GM04503 (cell line): ENCODE measurements at regions not wholly inside any gene's neighbourhood (a gene's known extent, or its start where the extent isn't known, plus 50 kb on each side); places are given as distances from the start of the nearest gene placed in this dataset.

Source experiments
- DNase-seq: peaks from one replicate; pipeline ENCODE4 v3.0.0-alpha.2; 2012; ENCODE audit warnings: low read depth

- DNase-seq = no peak
These were observed 501.8 kb downstream of the GATA3 start for GRCh38 chr10:8556321-8556720.

DNA sequence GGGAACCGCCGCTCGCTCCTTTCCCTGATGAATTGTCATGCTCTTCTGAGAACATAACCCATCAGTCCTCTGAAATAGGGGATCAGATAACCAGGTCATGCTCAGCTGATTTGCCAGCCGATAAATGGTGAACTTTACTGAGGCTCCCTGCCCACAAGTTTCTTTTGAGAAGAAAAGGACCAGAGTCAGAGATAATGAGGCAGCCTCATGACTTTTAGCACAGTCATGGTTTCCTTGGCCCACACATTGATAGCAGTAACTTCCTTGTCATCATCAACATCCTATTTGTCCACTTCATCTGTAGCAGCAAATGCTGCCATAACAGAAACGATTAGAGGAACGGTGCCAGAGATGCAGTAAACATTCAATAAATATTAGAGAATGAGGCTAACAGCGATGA is 509.0 kb downstream of the GATA3 start:
- no peak for DNase-seq

DNA sequence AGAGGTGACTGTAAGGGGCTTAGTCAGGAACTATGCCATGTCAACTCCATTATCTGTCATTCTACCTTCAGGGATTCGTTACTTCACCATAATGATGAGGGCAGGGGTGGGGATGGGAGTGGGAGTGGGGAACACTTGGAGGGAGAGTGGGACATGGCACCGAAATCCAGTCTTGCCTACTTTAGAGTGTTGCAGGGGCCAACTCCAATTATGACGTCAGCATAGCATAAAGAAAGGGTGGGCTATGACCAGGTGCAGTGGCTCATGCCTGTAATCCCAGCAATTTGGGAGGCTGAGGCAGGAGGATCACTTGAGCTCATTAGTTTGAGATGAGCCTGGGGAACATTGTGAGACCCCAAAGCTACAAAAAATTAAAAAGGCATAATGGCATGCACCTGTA is 512.2 kb downstream of the GATA3 start:
- DNase-seq = no peak

GRCh38 chr10:8568401-8568800 is 513.9 kb downstream of the GATA3 start:
- DNase-seq = no peak

DNA sequence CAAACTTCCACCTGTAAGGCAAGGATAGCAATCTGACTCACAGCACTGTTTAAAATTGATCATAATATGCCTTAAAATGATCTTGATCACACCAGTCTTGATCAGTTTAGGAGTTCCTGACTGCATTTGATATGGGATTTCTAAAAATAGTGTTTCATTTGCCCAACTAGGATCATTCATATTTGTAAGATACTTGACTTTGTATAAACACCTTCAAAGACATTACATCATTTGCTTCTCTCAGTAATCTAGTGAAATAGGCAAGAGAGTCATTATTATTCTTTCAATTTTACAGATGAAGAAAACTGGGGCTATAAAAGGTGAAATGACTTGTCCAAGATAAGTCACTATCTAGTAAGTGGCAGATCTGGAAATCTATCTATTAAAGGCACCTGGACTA is 521.1 kb downstream of the GATA3 start:
- no peak for DNase-seq

GRCh38 chr10:8576281-8576680 is 521.8 kb downstream of the GATA3 start:
- no peak for DNase-seq

DNA sequence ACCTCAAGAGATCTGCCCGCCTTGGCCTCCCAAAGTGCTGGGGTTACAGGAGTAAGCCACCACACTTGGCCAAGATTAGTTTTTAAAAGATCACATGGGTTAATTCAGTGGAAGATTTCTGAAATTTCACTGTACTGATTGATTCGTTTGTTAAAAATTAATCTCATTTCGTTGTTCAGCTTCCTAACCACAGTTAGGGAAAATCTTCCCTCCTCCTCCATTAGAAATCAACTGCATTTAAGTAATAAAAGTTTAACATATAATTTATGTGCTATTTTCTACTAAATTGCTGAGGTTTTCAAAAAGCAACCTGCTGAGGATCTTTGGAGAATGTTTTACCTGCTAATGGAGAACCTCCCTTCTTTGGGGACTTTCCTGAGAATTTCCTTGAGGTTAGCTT is 522.4 kb downstream of the GATA3 start:
- no peak for DNase-seq

DNA sequence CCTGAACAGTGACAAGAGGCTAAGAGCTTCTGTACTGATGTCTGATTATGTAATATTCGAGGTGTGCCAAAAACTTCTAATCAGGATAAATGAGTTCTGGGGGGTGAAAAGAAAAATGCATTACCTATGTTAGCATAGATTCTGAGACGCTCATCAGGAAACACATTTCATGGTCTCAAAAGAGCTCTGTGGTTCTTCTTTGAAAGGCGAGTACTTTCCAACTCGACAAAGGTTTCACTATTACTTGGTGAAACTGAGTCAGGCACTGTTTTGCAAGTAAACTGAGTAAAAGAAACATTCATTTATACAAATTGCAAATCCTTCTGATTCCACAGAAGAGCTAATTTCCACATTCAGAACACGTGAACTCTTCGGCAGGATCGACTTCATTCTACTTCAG is 523.2 kb downstream of the GATA3 start:
- DNase-seq = no peak

DNA sequence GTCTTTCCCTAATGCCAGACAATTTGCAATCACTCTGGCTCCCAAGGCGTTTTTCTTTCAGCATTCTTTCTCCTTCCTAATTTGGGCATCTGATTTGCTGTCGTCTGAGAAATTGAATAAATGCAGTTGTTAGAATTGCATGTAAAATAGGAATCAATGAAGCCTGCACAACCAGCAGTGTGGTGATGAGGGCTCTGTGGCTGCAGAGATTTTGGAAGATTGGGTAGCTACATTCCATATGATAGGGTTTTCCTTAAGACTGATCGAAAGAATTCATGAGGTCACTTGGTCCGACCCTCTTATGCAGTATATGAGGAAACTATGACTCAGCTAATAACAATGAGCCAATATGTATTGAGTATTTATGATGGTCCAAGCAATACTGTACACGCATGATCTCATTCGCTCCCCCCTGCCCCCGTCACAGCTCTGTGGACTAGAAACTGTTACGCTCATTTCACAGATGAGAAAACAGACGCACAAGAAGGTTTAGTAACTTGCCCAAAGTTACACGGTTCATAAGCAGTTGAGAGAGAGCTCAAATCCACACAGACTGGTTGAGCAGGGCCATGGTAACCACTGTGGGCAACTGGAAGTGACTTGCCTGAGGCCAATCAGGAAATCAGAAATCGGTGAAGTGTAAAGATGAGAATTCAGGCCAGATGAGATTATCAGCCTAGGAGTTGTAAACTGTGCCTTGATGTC is 527.2 kb downstream of the GATA3 start:
- no peak for DNase-seq

- no peak for DNase-seq
These were observed 528.6 kb downstream of the GATA3 start for GRCh38 chr10:8583096-8583495.

DNA sequence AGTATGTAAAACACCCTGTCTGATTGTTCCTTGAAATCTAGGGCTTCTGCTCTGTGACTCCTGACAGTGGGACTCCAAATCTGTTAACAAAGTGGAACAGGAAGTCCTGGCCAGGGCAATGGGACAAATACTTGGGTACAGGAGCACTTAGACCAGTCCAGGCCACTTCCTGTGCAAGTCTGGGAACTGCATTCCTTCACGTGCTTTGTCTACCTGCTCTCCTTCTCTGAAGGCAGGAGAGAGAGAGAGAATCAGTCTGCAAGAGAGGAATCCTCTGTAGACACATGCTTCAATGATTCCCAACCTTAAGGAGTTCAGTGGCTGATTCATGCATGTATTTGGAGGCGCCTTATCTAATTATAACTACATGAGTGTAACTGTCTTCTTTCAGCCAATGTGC is 530.2 kb downstream of the GATA3 start:
- DNase-seq = no peak

DNA sequence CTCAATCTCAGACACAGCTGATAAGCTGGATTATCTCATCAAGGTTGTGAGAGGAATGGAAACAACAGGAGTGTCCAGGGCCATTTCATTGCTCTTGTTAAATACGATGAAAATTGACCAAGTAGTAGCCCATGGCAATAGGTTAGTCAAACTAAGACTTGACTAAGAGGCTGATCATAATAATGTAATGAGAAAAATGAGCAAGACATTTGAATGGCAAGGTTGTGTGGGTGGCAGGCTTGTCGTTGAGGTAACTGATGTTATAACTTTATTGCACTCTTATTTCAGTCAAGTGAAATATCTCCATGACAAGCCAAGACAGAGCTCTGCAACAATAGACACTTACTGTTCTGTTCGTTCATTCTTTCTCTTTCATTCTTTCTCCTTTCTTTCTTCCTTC is 532.0 kb downstream of the GATA3 start:
- DNase-seq = no peak

DNA sequence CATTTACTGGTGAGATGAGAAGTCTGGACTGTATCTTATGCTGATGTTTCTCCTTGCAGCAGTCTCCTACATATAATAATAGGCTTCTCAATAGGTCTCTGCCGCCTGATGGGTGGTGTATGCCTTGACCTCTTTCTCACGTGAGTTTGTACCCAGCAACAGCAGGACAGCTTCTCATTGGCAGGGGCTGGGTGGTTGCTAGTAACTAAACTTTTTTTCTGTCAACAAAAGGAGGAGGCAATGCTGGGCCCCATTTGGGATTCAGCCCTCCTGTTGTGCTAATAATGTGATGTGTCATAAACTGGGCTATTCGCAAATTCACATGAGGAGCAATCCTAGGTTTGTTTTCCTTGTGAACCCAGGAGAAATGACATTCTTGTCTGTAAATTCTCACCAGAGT is 533.6 kb downstream of the GATA3 start:
- DNase-seq = no peak

DNA sequence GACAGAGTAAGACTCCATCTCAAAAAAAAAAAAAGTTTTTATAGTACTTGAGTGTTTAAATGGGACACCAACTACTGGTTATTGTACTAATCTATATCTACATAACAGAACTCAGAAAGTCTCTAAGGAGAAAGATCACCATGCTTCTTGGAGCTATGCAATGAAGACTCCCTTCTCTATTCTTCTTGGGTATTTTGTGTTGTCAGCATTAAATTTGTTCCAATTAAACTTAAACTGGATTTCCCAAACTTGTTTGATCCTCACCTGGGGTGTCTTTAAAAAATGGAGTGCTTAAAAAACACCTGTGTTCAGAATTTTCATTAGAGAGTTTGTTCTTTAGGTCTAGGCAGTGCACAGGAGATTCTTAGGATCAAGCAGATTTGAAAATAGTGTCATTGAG is 536.0 kb downstream of the GATA3 start:
- no peak for DNase-seq

- no peak for DNase-seq
These were observed 537.2 kb downstream of the GATA3 start for GRCh38 chr10:8591640-8592039.

DNA sequence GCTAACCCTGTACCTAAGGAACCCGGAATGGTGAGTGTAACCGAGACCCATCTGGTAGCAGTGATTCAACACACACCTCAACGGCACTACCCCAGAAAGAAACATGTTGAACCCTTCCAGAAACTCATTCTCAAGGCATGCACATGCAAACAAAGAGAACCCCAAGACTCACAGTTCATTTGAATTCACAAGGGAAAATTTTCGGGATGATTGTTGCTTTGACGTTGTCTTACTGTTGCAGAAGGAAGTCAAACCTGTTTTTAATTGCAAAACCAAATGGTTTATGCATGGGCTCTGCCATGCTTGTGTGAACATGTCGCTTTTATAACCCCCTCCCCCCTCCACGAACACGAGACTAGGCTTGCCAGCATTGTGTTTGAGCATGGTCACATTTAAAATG is 539.7 kb downstream of the GATA3 start:
- DNase-seq = no peak

GRCh38 chr10:8594711-8595110 is 540.2 kb downstream of the GATA3 start:
- DNase-seq = no peak

- no peak for DNase-seq
These were observed 540.7 kb downstream of the GATA3 start for GRCh38 chr10:8595140-8595539.

- DNase-seq = no peak
These were observed 542.5 kb downstream of the GATA3 start for GRCh38 chr10:8596929-8597472.

- DNase-seq = no peak
These were observed 545.7 kb downstream of the GATA3 start for GRCh38 chr10:8600192-8600591.

DNA sequence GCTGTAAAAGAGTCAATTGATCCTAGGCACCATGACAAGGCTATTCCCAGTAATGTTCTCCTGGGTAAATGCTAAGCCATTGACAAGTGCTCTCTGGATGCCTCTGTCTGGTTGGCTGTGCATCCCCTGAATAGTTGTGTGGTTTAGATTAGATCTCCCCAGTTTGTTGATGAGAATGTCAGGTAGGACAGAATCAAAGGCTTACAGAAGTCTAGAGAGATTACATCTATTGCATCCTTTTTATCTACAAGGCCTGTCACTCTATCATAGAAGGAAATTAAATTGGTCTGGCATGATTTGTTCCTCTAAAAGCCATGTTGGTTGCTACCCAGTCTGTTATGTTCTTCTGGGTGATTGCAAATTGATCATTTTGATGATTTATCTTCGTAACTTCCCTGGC is 548.3 kb downstream of the GATA3 start:
- no peak for DNase-seq

GRCh38 chr10:8614054-8614565 is 559.6 kb downstream of the GATA3 start:
- no peak for DNase-seq

- DNase-seq = no peak
These were observed 560.6 kb downstream of the GATA3 start for GRCh38 chr10:8615118-8615517.

DNA sequence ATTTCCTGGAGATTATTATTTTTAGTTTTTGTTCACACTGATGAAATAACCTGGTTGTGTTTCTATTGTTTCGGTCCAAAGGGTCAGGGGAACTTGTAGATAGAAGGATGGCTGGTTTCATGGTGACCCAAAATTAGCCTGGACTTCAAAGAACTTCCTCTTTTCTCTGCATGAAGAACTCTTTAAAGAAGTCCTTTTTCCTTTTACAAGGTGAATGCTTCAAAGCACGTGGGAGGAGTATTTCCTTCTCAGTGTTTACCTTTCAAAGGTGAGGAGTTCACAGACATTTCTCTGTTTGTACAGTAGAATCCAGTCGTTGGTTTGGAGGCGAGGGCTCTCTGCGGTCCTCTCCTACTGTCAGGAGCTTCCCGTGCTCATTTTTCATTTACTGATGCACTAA is 561.7 kb downstream of the GATA3 start:
- DNase-seq = no peak
